ENCODE measurements at regions not wholly inside any gene's neighbourhood (a gene's known extent, or its start where the extent isn't known, plus 50 kb on each side); places are given as distances from the start of the nearest gene placed in this dataset.
A peak's percentile ranks its signal among the peaks of the same experiment; 100 is the strongest.
"Not testable (repeated sequence)": the region's sequence is repeated elsewhere in the genome, so short reads cannot be mapped to it uniquely, and the experiment has no call there.

GRCh38 chr1:58249737-58250586 is 296.6 kb downstream of the OMA1 start:
- peak; percentile 33 for DNase-seq

DNA sequence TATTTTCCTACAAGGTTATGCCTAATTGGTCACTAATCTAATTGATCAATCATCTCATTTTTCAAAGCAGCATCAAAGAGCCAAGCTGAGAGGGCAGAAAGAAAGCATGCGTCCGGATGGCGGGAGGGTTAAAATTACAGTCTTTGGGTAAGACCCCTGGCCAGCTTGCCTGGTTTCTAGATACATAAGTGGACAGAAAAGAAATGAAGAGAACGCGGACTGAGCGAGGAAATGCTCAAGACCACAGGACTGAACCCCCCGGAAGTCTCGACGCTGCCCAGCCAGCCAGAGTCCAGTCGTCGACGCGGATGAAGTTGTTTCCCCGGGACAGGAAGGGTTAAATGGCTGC is 297.2 kb downstream of the OMA1 start:
- peak; percentile 23 for DNase-seq

DNA sequence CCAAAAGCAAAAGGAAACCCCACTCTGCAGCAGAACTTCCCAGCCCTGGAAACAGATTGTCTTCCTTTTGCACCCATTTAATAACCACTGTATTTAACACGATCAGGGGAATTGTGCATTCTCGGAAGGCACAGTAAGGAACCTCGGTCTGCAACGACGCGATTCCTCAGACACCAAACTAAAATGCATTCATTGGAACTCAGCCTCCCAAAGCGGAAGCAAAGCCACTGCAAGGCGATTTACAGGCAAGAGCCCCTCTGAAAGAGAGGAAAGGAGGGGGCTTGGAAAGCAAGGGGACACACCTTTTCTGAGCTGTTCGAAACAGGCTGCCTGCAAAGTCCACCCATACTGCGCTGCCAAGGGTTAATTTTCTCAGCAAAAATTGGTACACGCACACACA is 297.7 kb downstream of the OMA1 start:
- DNase-seq, result no peak

DNA sequence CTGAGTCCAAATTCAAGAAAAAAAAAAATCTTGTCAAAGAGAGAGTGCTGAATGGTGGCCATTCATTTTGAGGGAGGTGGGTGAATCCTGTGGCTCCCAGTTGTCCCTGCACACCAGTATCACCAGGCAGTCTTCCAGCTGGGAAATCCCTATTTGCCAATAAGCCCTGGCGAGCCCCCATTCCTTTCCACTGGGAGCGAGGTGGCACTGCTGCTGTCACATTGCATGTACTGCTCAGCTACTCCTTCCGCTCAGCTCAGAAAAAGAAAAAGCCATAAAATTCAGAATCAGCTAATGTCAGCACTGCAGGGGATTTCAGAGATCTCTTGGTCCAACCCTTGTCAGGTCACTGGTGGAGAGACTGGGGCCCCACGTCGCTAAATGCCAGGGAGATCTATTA is 298.5 kb downstream of the OMA1 start:
- DNase-seq, result no peak

GRCh38 chr1:58246549-58246948 is 300.0 kb downstream of the OMA1 start:
- DNase-seq, result no peak

GRCh38 chr1:58244872-58245271 is 301.7 kb downstream of the OMA1 start:
- DNase-seq, result no peak

GRCh38 chr1:58238846-58239245 is 307.7 kb downstream of the OMA1 start:
- DNase-seq, result no peak

DNA sequence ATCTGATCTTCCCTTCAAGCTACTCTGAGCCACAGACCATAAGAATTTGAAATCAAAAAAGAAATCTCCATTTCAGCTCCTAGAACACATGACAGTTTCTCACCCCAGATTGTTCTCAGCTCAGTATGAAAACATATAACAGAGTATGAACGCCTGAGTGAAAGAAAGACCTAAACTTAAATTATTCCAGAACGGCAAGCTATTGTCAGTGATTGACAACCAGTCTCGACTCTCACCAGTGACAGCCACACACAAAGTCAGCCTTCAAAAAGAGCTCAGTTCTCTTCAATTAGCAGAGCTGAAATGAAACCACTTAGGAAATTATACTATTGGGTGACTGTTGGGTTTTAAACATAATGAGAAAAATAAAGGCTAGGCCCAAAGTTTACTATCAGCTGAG is 312.8 kb downstream of the OMA1 start:
- DNase-seq, result no peak

DNA sequence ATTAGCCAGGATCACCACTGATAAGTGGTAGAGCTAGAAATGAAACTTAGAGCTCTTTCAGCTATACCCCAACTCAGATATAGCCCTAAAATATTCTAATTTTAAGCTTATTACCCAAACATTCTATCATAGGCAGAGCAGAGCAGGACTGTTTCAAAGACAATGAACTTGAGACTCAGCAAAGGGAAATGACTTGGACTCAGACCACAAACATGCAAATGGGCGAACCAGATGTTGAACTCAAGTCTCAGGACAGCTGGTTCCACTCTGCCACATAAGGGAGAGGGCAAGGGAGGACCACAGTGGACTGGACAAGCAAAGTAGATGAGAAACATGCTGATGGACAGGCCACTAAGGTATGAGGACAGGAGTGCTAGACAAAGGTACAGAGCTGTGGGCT is 315.3 kb downstream of the OMA1 start:
- no peak for DNase-seq

- DNase-seq, result no peak
These were observed 318.9 kb downstream of the OMA1 start for GRCh38 chr1:58227604-58228003.

GRCh38 chr1:58223522-58223921 is 323.0 kb downstream of the OMA1 start:
- DNase-seq, result no peak

- no peak for DNase-seq
These were observed 325.6 kb downstream of the OMA1 start for GRCh38 chr1:58220836-58221472.

DNA sequence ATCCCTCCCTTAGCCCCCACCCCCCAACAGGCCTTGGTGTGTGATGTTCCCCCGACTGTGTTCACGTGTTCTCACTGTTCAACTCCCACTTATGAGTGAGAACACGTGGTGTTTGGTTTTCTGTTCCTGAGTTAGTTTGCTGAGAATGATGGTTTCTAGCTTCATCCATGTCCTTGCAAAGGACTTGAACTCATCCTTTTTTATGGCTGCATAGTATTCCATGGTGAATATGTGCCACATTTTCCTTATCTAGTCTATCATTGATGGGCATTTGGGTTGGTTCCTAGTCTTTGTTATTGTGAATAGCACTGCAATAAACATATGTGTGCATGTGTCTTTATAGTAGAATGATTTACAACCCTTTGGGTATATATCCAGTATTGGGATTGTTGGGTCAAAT is 330.4 kb downstream of the OMA1 start:
- not testable (repeated sequence) for DNase-seq

GRCh38 chr1:58214674-58215073 is 331.9 kb downstream of the OMA1 start:
- no peak for DNase-seq

- no peak for DNase-seq
These were observed 334.7 kb downstream of the OMA1 start for GRCh38 chr1:58211869-58212268.

DNA sequence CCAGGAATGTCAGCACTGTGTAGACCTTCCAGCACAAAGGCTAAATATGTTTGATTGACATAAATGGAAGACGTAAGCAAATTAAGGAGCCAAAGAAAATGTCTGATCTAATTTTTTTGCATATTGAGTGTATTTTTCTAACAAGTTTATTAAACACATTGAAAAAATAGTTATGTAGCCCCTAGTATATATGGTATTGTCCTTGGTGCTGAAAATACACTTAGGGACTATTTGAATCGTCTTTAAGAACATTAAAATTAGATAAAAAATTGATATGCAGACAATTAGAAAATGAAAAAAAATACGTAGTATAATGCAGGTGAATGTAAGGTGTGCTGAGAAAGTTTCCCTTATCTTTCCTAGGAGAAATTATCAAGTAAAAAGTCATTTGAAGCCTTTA is 337.0 kb downstream of the OMA1 start:
- no peak for DNase-seq

- DNase-seq, result no peak
These were observed 339.8 kb downstream of the OMA1 start for GRCh38 chr1:58206749-58207148.

GRCh38 chr1:58204284-58204683 is 342.2 kb downstream of the OMA1 start:
- no peak for DNase-seq

DNA sequence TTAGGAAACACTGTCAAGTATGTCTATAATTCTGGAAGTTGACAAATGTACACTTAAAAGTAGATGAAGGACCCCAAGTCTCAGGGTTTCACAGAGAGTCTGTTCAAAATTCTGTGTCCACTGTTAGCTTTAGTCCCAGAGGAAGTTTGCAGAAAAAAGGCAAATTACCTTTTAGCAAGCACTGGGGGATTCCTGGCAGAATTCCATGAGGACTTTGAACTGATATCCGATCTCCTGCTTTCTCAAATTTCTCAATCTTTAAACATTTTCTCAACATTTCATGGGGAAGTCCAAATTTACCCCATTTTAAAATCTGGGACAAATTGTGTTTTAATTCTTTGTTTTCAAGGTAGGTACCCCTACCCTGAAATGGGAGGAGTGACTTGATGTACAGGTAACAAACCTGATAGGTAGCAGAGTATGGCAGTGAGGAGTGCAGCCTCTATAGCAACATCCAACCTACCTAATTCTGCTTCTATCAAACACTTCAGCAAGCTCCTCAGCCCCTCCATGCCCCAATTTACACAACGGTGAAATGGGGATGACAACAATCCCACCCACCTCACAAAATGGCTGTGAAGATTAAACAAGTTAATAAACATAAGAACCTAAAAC is 344.9 kb downstream of the OMA1 start:
- no peak for DNase-seq

GRCh38 chr1:58200437-58200836 is 346.1 kb downstream of the OMA1 start:
- no peak for DNase-seq

DNA sequence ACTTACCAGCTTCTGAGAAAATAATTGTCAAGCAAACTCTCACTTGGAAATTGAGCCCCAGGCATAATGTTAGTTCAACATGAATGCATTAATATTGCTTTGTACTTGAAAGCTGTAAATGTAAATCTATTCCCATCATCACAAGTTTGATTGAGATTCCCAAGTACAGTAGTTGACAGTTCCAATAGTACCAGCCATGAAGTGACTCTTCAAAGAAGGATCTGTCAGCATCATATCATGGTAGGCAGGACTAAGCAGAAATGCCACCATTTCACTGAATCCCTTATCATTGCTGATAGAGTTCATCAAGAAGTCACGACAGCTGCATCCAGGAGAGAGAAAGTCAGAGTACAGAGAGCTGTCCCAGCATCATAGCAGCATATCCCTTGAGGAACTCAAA is 348.7 kb downstream of the OMA1 start:
- DNase-seq, result no peak

GRCh38 chr1:58190267-58190988 is 356.1 kb downstream of the OMA1 start:
- DNase-seq, result no peak

DNA sequence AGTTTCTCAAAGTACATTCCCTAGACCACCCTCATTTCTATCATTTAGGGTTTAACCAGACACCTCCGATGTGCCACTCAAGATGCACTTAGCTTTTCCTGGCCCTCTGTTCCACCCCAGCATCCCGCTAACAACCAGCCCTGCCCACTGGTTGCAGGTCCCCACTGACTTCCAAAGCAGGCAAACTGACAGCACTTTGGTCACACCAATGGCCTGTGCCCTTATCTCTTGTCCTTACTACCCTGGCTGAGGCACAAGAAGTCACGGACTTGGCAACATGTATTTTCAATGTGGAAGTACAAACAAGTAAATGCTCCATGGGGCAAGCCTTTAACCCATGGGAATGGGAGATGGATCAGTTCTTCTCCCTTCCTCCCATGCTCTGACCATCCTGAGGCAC is 357.1 kb downstream of the OMA1 start:
- no peak for DNase-seq

DNA sequence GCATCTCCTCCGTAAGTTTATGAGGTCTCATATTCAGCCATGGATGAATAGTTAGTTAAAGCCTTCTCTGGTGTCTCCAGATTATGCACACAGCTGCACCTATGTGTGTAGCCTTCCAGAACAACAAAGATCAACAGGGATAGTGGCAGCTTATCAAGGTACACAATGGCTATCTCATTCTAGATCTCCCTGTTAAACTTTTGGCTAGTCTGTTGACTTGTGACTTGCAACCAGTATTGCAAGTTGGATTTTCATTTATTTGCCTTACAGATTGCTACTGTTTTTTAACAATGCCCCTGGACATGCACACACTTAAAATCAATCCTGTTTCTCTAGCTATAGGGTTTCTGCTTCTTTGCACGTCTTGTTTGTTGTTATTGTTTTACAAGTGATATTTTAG is 363.2 kb downstream of the OMA1 start:
- DNase-seq, result no peak
